ACHN (cell line): ENCODE measurements at regions not wholly inside any gene's neighbourhood (a gene's known extent, or its start where the extent isn't known, plus 50 kb on each side); places are given as distances from the start of the nearest gene placed in this dataset.
A peak's percentile ranks its signal among the peaks of the same experiment; 100 is the strongest.

Experiments
- DNase-seq: peaks from one replicate; pipeline ENCODE4 v3.0.0-alpha.2; 2015
- in situ Hi-C: cut with HindIII; loops from 2 replicates; pipeline ENCODE4 v1.10.0; 2017; ENCODE audit warnings: low sequenced_read_pairs, low pct_ligation_motif_present, low pct_unique_long_range_greater_than_20kb

GRCh38 chr4:138964716-138965426 is 50.7 kb upstream of the NOCT start:
- in situ Hi-C loops = no loop called here
- DNase-seq = no peak

GRCh38 chr4:138963412-138963811 is 52.2 kb upstream of the NOCT start:
- in situ Hi-C loops = no loop called here
- DNase-seq = no peak

- DNase-seq = no peak
- in situ Hi-C loops = no loop called here
Observed at GRCh38 chr4:138961664-138962063, 53.9 kb upstream of the NOCT start.

DNA sequence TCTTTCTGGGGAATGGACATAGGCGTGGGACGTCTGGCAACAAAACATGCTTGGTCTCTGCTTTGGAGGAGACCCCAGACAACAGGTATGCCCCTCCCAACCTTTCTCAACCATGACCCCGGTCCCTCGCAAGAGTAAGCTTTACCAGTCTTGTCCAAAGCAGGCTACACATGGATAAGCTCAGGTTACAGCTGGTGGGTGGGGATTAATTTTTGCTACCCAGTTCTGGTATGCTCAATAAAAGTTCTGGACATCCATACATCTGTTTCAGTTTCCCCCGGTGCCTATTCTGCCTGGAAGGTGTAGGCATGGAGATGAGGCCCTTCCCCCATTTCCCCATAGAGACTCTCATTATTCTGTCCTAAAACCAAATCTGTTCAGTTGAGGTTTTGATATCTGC is 54.5 kb upstream of the NOCT start:
- in situ Hi-C loops = no loop called here
- DNase-seq = no peak

DNA sequence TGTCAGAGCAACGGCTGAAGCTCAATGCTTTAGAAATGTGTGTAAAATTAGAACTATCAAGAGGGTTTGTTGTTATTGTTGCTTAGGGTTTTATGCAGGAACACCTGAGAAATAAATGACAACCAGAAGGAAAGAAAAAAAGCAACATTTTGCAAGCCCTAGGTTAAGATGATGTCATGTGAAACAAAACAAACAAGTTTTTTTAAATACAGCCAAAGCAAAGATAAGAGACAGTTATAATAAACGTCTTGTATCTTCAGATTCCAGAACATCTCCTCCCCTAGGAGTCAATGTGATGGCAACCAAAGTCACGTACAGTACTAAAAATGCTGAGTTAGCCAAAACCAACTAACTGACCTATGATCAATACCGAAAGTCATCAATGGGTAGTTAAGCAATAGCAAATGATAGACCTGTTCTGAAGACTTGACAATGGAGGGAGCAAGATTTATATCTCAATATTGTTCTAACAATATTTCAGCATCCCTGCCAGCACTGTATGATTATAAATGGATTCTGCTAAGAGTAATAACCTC is 55.3 kb upstream of the NOCT start:
- DNase-seq = no peak
- in situ Hi-C loops = no loop called here

DNA sequence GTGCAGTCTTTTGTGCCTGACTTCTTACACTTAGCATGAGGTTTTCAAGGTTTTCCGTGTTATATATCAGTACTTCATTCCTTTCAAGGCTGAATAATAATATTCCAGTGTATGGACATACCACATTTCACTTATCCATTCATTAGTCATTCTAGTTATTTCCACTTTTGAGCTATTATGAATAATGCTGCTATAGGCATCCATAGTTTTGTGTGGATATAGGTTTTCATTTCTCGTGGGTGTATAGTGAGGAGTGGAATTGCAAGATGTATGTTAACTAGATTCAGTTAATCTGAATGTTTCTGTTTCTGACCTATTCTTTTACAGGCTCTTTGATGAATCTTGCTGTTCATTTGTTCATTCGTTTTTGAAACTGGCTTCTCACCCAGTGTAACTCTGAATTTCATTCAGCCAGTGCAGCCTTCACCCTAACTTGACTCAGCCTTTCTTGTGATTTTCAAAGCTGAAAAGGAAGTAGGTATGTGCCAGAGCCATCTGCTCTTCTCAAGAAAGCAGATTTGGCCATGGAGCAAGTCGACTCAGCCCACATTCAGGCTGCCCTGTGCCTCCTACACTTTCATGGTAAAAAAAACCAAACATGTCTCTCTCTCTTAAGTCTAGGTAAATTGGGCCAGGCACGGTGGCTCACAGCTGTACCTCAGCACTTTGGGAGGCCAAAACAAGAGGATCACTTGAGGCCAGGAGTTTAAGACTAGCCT is 56.3 kb upstream of the NOCT start:
- in situ Hi-C loops = no loop called here
- DNase-seq = no peak

DNA sequence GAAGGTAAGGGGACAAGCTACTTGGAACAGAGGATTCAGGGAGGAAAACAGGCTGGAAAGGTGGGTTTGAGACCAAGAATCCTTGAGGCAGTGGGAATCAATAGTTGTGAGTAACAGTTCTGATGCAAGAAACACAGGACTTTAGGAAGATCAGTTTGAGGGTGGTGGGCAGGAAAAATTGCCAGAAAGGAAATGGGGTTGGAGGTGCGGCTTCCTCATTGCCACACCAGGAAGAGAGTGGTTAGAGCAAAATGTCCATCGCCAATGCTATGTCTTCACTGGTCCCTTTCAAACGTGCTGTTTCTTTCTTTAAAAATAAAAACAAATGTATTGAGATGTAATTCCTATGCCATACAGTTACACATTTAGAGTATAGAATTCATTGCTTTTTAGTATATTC is 57.1 kb upstream of the NOCT start:
- in situ Hi-C loops = no loop called here
- DNase-seq = no peak

DNA sequence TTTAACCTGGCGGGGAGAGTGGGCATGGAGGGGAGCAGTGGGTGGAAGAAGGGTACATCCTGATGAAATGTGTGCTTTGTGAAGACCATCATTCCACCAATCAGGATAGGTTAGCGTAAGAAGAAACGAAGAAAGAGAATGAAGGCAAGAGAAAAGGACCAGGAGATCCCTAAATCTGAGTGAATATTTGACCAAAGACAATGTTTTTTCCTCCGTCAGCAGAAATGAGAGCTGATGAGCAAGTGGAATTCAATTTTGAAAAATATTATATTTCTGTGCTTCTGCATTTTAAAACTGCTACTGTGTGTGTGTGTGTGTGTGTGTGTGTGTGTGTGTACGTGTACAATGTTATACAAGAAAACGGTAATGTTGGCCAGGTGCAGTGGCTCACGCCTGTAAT is 58.3 kb upstream of the NOCT start:
- in situ Hi-C loops = no loop called here
- DNase-seq = no peak

DNA sequence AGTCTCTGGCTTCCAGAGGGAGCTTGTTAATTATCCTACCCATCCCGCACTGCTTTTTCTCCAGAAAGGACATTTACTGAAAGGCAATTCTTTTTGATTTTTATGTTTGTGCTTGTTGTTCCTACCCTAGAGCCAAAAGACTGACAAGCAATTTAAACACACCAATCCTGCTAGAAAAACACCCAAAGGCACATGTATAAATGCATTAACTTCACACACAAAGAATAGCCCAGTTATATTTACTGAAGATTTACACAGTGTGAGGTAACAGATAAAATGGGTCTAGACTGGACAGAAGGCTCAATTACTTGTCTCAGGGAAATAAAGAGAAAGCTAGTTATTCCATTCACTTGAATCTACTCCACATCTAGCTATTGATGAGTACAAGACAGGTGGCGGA is 61.2 kb upstream of the NOCT start:
- in situ Hi-C loops = no loop called here
- DNase-seq = no peak

DNA sequence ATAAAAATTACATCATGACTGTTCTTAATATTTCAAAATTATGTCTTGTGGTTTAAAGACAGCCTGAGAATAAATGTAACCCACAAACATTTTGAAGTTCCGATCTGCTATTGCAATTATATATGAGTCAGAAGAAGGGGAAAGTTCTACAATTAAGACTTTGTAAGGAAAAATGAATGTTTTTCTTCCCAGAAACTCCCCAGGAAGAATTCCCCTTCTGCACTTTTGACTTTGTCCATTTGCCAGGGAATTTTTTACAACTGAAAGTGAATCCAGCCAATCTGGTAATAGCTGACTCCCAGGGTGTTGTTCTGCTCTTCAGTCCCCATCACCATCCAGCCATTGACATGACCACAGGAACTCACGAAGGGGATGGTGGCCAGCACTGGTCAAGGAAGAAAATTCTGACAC is 61.6 kb upstream of the NOCT start:
- in situ Hi-C loops = no loop called here

DNA sequence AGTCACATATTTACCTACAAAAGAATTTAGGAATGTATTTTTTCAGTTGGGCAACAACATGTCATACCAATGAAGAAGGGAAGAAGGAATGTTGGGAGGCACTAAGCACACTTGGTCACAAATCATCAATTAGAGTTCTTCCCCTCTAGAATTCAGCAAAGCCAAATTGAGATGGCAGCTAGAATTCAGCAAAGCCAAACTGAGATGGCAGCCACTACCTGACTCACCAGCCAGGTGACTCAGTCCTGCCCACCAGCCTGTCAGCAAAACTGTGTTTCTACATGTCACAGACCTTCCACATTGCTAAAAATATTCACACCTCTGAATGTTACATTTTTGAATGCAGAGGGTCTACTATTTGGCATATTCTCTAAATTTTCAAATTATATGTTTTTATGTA is 63.2 kb upstream of the NOCT start:
- DNase-seq = no peak
- in situ Hi-C loops = no loop called here

More for the DNA sequence above, 61.6 kb upstream of the NOCT start:
- peak; percentile 1 for DNase-seq

DNA sequence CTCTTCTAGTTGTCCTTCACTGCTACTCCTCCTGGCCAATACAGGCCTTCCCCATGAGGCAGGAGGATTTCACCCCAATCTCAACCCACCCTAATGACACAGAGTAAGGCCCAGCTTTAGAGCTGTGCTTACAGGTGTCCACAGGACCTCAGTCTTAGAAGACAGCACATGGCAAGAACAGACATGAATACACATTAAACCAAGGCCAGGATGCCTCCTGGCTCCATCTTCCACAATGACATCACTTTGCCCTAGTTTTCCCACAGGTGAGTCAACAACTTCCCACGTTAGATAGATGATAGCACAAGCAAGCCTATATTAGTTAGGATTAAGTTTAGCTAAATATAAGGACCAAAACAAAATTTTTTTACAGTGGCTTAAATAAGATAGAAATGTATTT is 63.8 kb upstream of the NOCT start:
- in situ Hi-C loops = no loop called here
- no peak for DNase-seq

GRCh38 chr4:138949866-138950265 is 65.7 kb upstream of the NOCT start:
- no peak for DNase-seq
- in situ Hi-C loops = no loop called here

DNA sequence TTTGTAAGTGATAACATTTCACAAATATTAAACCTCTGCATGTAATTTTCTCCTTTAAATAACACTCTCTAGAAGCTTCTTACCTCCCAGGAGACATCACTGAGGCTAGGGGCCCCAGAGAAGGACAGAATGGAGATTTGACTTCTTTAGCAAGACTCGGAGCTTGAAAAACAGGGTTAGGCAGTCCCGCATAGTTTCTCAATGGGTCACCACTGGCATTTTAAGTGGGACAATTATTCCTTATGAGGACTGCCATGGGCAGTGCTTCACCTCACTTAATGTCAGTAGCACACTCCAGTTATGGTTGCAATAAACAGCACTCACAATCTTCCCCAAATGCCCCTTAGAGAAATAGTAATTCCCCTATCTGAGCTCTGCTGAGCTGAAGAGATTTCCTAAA is 66.7 kb upstream of the NOCT start:
- DNase-seq = no peak
- in situ Hi-C loops = no loop called here

- in situ Hi-C loops = no loop called here
- DNase-seq = no peak
Observed at GRCh38 chr4:138946306-138946705, 69.3 kb upstream of the NOCT start.

DNA sequence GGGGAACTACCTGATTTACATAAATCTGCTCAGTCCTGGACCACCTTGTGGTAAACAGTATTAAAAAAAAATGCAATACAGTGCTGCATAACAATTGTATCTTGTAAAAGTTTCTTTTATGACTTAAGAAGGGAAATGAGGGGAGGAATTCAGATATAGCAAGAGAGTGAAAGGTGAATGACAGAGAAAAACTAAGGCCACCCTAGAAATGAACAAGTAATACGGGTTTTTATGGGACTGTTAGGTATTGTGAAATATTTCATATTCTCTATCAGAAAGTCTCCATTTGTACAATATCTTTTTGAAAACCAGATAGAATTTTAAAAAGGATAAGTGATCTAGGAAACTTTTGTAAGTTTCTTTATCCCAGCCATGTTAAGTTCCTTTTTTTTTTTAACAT is 69.7 kb upstream of the NOCT start:
- no peak for DNase-seq
- in situ Hi-C loops = no loop called here

- no peak for DNase-seq
- in situ Hi-C loops = no loop called here
Observed at GRCh38 chr4:138945401-138945800, 70.2 kb upstream of the NOCT start.

DNA sequence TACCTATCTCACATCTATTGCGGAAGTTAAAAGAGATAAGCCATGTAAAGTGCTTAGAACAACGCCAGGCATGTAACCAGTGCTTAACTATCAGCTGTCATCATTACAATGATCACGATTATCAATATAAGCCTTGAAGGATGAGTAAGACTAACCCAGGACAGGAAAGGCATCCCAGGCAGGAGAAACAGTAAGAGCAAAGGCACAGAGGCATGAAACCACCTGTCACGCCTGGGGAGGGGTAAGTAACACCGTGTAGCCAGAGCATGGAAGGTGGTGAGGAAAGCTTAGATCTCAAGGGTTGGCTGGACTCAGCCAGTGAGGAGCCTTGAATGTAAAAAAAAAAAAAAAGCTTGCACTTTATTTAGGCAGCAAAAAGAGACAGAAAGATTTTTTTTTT is 71.7 kb upstream of the NOCT start:
- no peak for DNase-seq
- in situ Hi-C loops = no loop called here

GRCh38 chr4:138941037-138941436 is 74.5 kb upstream of the NOCT start:
- in situ Hi-C loops = no loop called here
- DNase-seq = no peak

- no peak for DNase-seq
- in situ Hi-C loops = no loop called here
Observed at GRCh38 chr4:138939960-138940359, 75.6 kb upstream of the NOCT start.
